CD14-positive monocyte (primary cell): ENCODE measurements at regions not wholly inside any gene's neighbourhood (a gene's known extent, or its start where the extent isn't known, plus 50 kb on each side); places are given as distances from the start of the nearest gene placed in this dataset.

Experiments used
- DNase-seq, 3 donors: peaks; one replicate each; pipeline ENCODE4 v3.0.0-alpha.2; 2011 to 2022
- H2AFZ ChIP-seq: 2 replicates; pipeline ENCODE4 v1.6.0; 2012; ENCODE audit warnings: mild to moderate bottlenecking, low read depth, low read length, inconsistent platforms; ENCODE audit not compliant: insufficient read depth, poor library complexity, severe bottlenecking
- H3K27ac ChIP-seq, 2 donors: 1 replicate in 1 of 2; 2 replicates in 1 of 2; pipeline ENCODE4 v1.5.1; 2012 to 2013; ENCODE audit warnings: low read length in 2 of 2, control low read depth in 1 of 2, inconsistent platforms in 1 of 2, low read depth in 1 of 2, mild to moderate bottlenecking in 1 of 2
- H3K27me3 ChIP-seq, 2 donors: one replicate each; pipeline versions ENCODE4 v1.6.0 to v1.6.1; 2011 to 2013; ENCODE audit warnings: low read length in 2 of 2; ENCODE audit not compliant: control insufficient read depth in 2 of 2, insufficient read depth in 2 of 2
- H3K36me3 ChIP-seq, 2 donors: replicated peaks in 1 of 2; 1 replicate in 1 of 2; 2 replicates in 1 of 2; pipeline versions ENCODE4 v1.5.1 to v1.6.1; 2012 to 2013; ENCODE audit warnings: low read length in 2 of 2, control low read depth in 1 of 2, inconsistent platforms in 1 of 2, mild to moderate bottlenecking in 1 of 2; ENCODE audit not compliant: insufficient read depth in 2 of 2, control insufficient read depth in 1 of 2
- H3K4me1 ChIP-seq, 2 donors: 1 replicate in 1 of 2; 2 replicates in 1 of 2; pipeline versions ENCODE4 v1.5.1 to v1.6.1; 2012 to 2013; ENCODE audit warnings: low read length in 2 of 2, control low read depth in 1 of 2, inconsistent platforms in 1 of 2, mild to moderate bottlenecking in 1 of 2, moderate library complexity in 1 of 2; ENCODE audit not compliant: insufficient read depth in 2 of 2, control insufficient read depth in 1 of 2
- H3K4me2 ChIP-seq: replicated peaks from 2 replicates; pipeline ENCODE3; 2012; ENCODE audit warnings: low read length, moderate library complexity, mild to moderate bottlenecking; ENCODE audit not compliant: poor library complexity, severe bottlenecking; ENCODE audit errors: extremely low read depth
- H3K4me3 ChIP-seq, 3 experiments: fragments of 200-600 bp in 1 of 3; sonication (generic) in 1 of 3; replicated peaks in 1 of 3; 1 replicate in 2 of 3; 2 replicates in 1 of 3; pipeline ENCODE4 v1.5.1; 2011 to 2013; ENCODE audit warnings: low read length in 3 of 3, mild to moderate bottlenecking in 3 of 3, control low read depth in 2 of 3, low read depth in 2 of 3, inconsistent platforms in 1 of 3, moderate library complexity in 1 of 3
- H3K79me2 ChIP-seq: 2 replicates; pipeline ENCODE4 v1.6.0; 2012; ENCODE audit warnings: mild to moderate bottlenecking, control low read depth, inconsistent platforms, low read length, moderate library complexity; ENCODE audit not compliant: insufficient read depth
- H3K9ac ChIP-seq: 2 replicates; pipeline ENCODE4 v1.6.0; 2017; ENCODE audit warnings: low read length, mild to moderate bottlenecking; ENCODE audit not compliant: insufficient read depth, poor library complexity, severe bottlenecking
- H3K9me3 ChIP-seq, 2 donors: replicated peaks in 1 of 2; 1 replicate in 1 of 2; 2 replicates in 1 of 2; pipeline versions ENCODE4 v1.5.1 to v1.6.1; 2012 to 2013; ENCODE audit warnings: low read length in 2 of 2, control low read depth in 1 of 2; ENCODE audit not compliant: control insufficient read depth in 1 of 2, insufficient read depth in 1 of 2
- H4K20me1 ChIP-seq: 2 replicates; pipeline ENCODE4 v1.6.0; 2012; ENCODE audit warnings: mild to moderate bottlenecking, low read length, control low read depth, moderate library complexity; ENCODE audit not compliant: insufficient read depth
- H3K27ac Mint-ChIP-seq, 7 donors: one replicate each; pipeline ENCODE4 v1.8.0; 2020; ENCODE audit warnings: mild to moderate bottlenecking in 7 of 7, mixed read lengths in 7 of 7, moderate library complexity in 6 of 7, inconsistent platforms in 2 of 7
- H3K27me3 Mint-ChIP-seq, 3 donors: one replicate each; pipeline ENCODE4 v1.8.0; 2021 to 2022; ENCODE audit warnings: low read depth in 3 of 3, mild to moderate bottlenecking in 3 of 3, mixed read lengths in 3 of 3, moderate library complexity in 3 of 3, inconsistent platforms in 1 of 3
- H3K36me3 Mint-ChIP-seq, 2 donors: one replicate each; pipeline ENCODE4 v1.8.0; 2020; ENCODE audit warnings: mixed read lengths in 2 of 2, inconsistent platforms in 1 of 2, mild to moderate bottlenecking in 1 of 2
- H3K4me1 Mint-ChIP-seq: one replicate; pipeline ENCODE4 v1.8.0; 2020; ENCODE audit warnings: mild to moderate bottlenecking, mixed read lengths
- H3K4me3 Mint-ChIP-seq, 2 donors: one replicate each; pipeline ENCODE4 v1.8.0; 2020; ENCODE audit warnings: mild to moderate bottlenecking in 2 of 2, mixed read lengths in 2 of 2, moderate library complexity in 1 of 2
- H3K9me3 Mint-ChIP-seq, 7 donors: one replicate each; pipeline ENCODE4 v1.8.0; 2020 to 2022; ENCODE audit warnings: mixed read lengths in 7 of 7, mild to moderate bottlenecking in 6 of 7, moderate library complexity in 6 of 7, inconsistent platforms in 2 of 7
- CTCF ChIP-seq: fragments of 200-600 bp; IDR thresholded peaks from one replicate; pipeline ENCODE4 v1.8.0; 2022; ENCODE audit warnings: antibody characterized with exemption, mild to moderate bottlenecking
- WGBS: methylation state at CpG from one replicate; pipeline ENCODE4 v1.1.5; 2013; ENCODE audit warnings: missing lambda C conversion rate; ENCODE audit not compliant: insufficient coverage; 5-methylcytosine and 5-hydroxymethylcytosine counted together
- intact Hi-C, 2 donors: fragments of 100-400 bp; cut with micrococcal nuclease; formaldehyde crosslinking; loops; one replicate each; pipeline versions ENCODE4 v1.15.0 to v1.15.1; 2023

- Histone ChIP-seq H3K4me2 (no peak overlapping the region), H3K9me3 (peaks cover 68 to 90% of the 10 kb centered on the region in 2 donors), H3K27ac (no peak overlapping the region), H3K4me1 (no peaks in the 10 kb centered on the region), H2AFZ (no peak overlapping the region), H3K9ac (no peak overlapping the region), H3K79me2 (no peaks in the 10 kb centered on the region), H3K4me3 (no peak overlapping the region), H3K27me3 (no peaks in the 10 kb centered on the region), H4K20me1 (no peaks in the 10 kb centered on the region), H3K36me3 (no peaks in the 10 kb centered on the region)
- Mint-ChIP-seq H3K9me3 (peaks cover 25 to 85% (median 79%) of the 10 kb centered on the region in 7 donors), H3K4me3 (no peak overlapping the region), H3K27ac (no peak overlapping the region), H3K27me3 (peaks cover 0 to 3% (median 2%) of the 10 kb centered on the region in 3 donors), H3K4me1 (no peaks in the 10 kb centered on the region), H3K36me3 (no peaks in the 10 kb centered on the region)
- intact Hi-C loops = no loop called here
- 44% methylated on average over 59 of the region's 59 CpGs for WGBS
- no peak for DNase-seq
- TF ChIP-seq CTCF = no peak
These were observed 54.7 kb downstream of the ZNF727 start for GRCh38 chr7:64099656-64100531.

- WGBS = 87% methylated on average over 17 of the region's 22 CpGs
- Mint-ChIP-seq H3K27me3 (peaks cover 0 to 3% (median 2%) of the 10 kb centered on the region in 3 donors), H3K9me3 (peaks cover 22 to 71% (median 64%) of the 10 kb centered on the region in 7 donors), H3K36me3 (no peaks in the 10 kb centered on the region), H3K27ac (no peak overlapping the region), H3K4me3 (no peak overlapping the region), H3K4me1 (no peaks in the 10 kb centered on the region)
- no peak overlapping the region for H3K27ac ChIP-seq
- no peak overlapping the region for H3K9ac ChIP-seq
- no peaks in the 10 kb centered on the region for H3K79me2 ChIP-seq
- DNase-seq = no peak
- TF ChIP-seq CTCF = no peak
- H3K27me3 ChIP-seq = no peaks in the 10 kb centered on the region
- no peaks in the 10 kb centered on the region for H4K20me1 ChIP-seq
- H3K4me2 ChIP-seq = no peak overlapping the region
- peaks cover 57 to 75% of the 10 kb centered on the region in 2 donors for H3K9me3 ChIP-seq
- intact Hi-C loops = no loop called here
- no peaks in the 10 kb centered on the region for H3K4me1 ChIP-seq
- H3K36me3 ChIP-seq = no peaks in the 10 kb centered on the region
- H2AFZ ChIP-seq = no peak overlapping the region
- H3K4me3 ChIP-seq = no peak overlapping the region
These were observed 56.1 kb downstream of the ZNF727 start for GRCh38 chr7:64101126-64101942.
